Neutrophil (primary cell): ENCODE measurements at regions not wholly inside any gene's neighbourhood (a gene's known extent, or its start where the extent isn't known, plus 50 kb on each side); places are given as distances from the start of the nearest gene placed in this dataset.

ENCODE experiments used
- H3K27ac ChIP-seq: fragments of 200-600 bp; sonication (generic); 2 replicates; pipeline ENCODE4 v1.5.1; 2016; ENCODE audit warnings: mild to moderate bottlenecking, moderate library complexity
- H3K27me3 ChIP-seq: fragments of 200-600 bp; sonication (generic); 2 replicates; pipeline ENCODE4 v1.6.0; 2016; ENCODE audit warnings: mild to moderate bottlenecking
- H3K36me3 ChIP-seq: fragments of 200-600 bp; sonication (generic); 2 replicates; pipeline ENCODE4 v1.5.1; 2017
- H3K4me1 ChIP-seq, 2 experiments: fragments of 200-600 bp in 1 of 2; sonication (generic) in 1 of 2; 1 replicate in 1 of 2; 2 replicates in 1 of 2; pipeline versions ENCODE4 v1.5.1 to v1.6.1; 2013 to 2016; ENCODE audit warnings: low read depth in 1 of 2, low read length in 1 of 2, mild to moderate bottlenecking in 1 of 2, moderate library complexity in 1 of 2; ENCODE audit not compliant: control insufficient read depth in 1 of 2, insufficient read depth in 1 of 2
- H3K4me3 ChIP-seq, 2 experiments: fragments of 200-600 bp in 1 of 2; sonication (generic) in 1 of 2; 1 replicate in 1 of 2; 2 replicates in 1 of 2; pipeline ENCODE4 v1.5.1; 2013 to 2016; ENCODE audit warnings: low read depth in 1 of 2, low read length in 1 of 2, mild to moderate bottlenecking in 1 of 2, moderate library complexity in 1 of 2
- H3K9me3 ChIP-seq: fragments of 200-600 bp; sonication (generic); 2 replicates; pipeline ENCODE4 v1.5.1; 2016
- TF ChIP-seq, protein P1 (sequence below): fragments of 200-600 bp; sonication (generic); IDR thresholded peaks from 2 replicates; pipeline ENCODE4 v1.5.1; 2016; ENCODE audit warnings: antibody characterized with exemption

DNA sequence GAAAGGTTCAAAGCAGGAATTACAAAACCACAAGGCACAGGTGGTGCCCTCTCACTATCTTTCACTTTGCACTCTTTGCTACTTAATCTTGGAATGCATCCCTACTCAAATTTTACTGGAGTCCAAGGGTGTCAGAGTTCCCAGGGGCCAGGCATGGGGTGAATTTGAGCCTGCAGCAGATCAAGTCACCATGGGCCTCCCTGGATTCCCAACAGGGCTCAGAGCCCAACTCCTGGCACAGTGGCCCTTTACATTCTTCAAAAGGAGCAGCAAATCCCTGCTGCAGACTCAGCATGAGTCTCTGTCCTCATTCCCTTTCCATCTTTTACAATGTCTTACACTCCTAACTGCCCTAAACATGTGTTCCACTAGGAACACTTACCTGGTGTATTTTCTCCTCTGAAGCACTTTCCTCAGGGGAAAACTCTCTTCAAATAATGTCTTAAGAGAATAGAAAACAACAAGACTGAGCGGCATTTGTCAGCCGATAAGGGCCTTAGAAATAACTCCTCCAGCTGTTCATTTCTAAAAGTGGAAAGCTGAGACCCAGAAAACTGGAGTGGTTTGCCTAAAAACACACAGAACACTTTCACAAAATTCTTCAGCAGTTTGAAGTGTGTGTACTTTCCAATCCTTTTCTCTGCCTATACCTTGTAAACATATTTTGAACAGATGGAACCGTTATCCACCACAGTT lies 596.0 kb downstream of the INSC start:
- Histone ChIP-seq H3K36me3 (no peaks in the 10 kb centered on the region), H3K4me1 (no peaks in the 10 kb centered on the region), H3K27ac (no peak overlapping the region), H3K9me3 (no peaks in the 10 kb centered on the region), H3K4me3 (no peak overlapping the region), H3K27me3 (no peaks in the 10 kb centered on the region)
- TF ChIP-seq, protein P1, sequence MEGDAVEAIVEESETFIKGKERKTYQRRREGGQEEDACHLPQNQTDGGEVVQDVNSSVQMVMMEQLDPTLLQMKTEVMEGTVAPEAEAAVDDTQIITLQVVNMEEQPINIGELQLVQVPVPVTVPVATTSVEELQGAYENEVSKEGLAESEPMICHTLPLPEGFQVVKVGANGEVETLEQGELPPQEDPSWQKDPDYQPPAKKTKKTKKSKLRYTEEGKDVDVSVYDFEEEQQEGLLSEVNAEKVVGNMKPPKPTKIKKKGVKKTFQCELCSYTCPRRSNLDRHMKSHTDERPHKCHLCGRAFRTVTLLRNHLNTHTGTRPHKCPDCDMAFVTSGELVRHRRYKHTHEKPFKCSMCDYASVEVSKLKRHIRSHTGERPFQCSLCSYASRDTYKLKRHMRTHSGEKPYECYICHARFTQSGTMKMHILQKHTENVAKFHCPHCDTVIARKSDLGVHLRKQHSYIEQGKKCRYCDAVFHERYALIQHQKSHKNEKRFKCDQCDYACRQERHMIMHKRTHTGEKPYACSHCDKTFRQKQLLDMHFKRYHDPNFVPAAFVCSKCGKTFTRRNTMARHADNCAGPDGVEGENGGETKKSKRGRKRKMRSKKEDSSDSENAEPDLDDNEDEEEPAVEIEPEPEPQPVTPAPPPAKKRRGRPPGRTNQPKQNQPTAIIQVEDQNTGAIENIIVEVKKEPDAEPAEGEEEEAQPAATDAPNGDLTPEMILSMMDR = no peak

DNA sequence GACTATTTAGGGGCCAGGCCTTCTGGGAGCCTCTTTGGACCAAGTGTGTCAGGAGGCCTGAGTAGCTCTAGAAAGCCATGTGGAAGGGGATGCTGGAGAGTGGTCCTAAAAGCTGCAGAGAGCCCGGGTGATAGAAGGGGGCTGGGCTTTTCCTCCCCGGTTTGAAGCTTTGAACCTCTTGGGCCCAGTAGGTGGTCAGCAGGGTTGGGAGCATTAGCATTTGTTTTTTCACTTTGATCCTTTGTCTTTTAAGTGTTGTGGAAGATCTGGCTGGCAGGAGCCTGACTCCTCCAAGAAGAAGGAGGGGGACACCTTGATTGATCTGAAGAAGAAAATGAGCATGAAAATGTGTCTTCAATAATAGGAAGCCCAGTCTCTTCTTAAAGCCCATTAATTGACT lies 596.6 kb downstream of the INSC start:
- H3K27me3 ChIP-seq = no peaks in the 10 kb centered on the region
- no peaks in the 10 kb centered on the region for H3K36me3 ChIP-seq
- H3K4me3 ChIP-seq = no peak overlapping the region
- no peaks in the 10 kb centered on the region for H3K4me1 ChIP-seq
- TF ChIP-seq, protein P1 = no peak
- no peaks in the 10 kb centered on the region for H3K9me3 ChIP-seq
- H3K27ac ChIP-seq = no peak overlapping the region

DNA sequence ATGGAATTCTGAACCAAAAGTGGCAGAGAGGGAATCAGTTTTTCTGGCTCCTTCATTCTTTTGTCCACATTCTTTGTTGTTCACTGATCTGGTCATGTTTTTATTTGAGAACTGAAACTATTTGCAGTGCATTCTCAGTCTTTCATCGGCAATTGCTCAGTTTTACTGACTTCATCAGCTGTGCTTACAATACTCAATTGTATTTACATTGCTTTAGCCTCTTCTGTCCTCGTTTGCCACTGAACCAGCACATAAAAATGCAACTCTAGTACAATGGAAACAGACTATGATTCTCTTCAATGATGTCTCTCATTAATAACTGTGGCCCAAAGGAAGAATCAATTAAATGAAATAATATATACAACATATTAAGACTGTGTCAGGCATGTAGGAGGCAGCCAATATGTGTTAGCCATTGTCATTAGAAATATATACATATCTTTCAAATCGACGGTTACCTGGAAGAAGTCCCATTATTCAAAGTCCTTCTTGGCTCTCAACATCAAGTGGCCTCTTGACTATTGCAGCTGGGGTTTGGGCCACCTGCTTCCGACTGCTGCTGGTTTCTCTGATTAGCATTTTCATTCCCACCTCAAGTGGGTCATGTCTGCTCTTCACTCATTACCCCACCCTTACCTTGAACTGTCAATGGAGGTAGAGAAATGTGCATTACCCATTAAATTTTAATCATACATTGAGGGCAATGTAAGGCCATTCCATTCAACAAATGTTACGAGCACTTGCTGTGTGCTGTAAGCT lies 600.1 kb downstream of the INSC start:
- no peaks in the 10 kb centered on the region for H3K4me1 ChIP-seq
- H3K27me3 ChIP-seq = no peaks in the 10 kb centered on the region
- H3K36me3 ChIP-seq = no peaks in the 10 kb centered on the region
- H3K9me3 ChIP-seq = no peaks in the 10 kb centered on the region
- TF ChIP-seq, protein P1 = no peak
- no peak overlapping the region for H3K4me3 ChIP-seq
- H3K27ac ChIP-seq = no peak overlapping the region

DNA sequence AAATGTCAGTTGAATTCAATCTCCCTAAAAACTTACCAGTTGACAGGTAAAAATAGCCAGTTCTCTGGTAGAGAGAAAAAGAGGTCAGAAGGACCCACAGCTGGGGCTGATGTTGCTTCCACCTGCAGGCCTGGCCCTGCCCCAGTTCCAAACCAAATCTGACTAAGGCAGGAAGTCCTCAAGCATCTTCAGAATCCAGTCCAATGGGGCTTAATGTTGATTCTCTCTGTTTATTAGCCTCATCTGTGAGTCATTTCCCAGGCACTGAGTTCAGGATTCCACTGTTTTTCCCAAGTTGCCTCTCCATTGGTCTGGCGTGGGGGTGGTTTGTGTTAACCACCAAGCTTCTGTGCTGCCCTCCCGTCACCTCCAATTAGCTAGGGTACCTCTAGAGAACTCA lies 601.8 kb downstream of the INSC start:
- Histone ChIP-seq H3K27me3 (no peaks in the 10 kb centered on the region), H3K4me1 (no peaks in the 10 kb centered on the region), H3K9me3 (no peaks in the 10 kb centered on the region), H3K4me3 (no peak overlapping the region), H3K27ac (no peak overlapping the region), H3K36me3 (no peaks in the 10 kb centered on the region)
- TF ChIP-seq, protein P1 = no peak

DNA sequence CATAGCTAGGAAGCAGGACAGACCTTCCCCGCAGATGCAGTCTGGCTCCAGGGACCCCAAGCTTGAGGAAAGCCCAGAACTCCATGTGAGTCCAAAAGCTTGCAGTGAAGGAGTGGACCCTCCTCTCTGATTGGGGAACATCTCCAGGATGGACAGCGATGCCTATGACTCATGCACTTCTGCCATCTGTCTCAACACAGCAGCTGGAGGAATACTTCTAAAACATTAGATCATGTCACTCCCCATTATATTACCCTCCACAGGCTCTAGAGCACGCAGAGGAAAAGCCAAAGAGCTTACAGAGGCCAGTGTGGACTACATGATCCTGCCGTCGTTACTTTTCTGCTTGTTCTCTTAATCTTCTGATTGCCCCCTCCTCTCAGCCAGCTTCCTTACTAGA lies 605.7 kb downstream of the INSC start:
- no peaks in the 10 kb centered on the region for H3K4me1 ChIP-seq
- H3K27ac ChIP-seq = no peak overlapping the region
- no peaks in the 10 kb centered on the region for H3K9me3 ChIP-seq
- H3K4me3 ChIP-seq = no peak overlapping the region
- TF ChIP-seq, protein P1 = no peak
- no peaks in the 10 kb centered on the region for H3K27me3 ChIP-seq
- no peaks in the 10 kb centered on the region for H3K36me3 ChIP-seq
